ENCODE measurements at regions not wholly inside any gene's neighbourhood (a gene's known extent, or its start where the extent isn't known, plus 50 kb on each side); places are given as distances from the start of the nearest gene placed in this dataset.

DNA sequence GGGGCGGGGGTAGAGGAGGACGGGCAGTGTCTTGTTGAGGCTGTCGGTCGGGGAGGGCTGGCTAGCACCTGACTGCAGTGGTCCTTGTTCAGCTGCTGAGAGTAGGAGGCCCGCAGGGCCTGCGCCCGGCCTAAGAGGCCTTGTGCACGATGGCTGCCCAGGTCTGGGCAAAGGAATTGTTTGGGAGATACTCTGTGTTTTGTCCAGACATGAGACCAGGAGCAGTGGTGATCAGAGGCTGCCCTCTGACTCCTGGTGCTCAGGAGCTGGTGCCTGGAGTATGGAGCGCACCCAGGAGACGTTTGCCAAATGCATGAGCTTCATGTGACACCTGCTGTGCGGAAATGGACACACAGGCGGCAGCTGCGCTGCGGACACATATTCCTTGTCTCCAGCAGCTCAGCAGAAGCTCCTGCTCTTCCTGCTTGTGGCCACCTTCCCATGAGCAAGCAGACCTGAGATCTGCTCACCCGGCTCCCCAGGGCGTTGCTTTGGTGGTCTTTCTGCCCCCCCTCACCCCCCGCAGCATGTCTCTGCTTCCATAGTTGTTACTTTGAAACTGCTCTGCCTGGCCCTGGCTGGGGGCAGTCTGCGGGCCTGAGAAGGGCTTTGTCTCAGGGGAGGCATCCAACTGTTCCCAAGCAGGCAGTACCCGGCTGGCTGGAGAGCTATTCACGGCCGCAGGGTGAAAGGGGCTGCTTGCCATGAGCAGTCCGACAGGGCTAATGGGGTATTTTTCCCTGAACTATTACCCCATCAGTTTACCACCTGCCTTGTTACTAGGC is 163.9 kb downstream of the TEX29 start:
- H3K4me3 ChIP-seq, result no peak overlapping the region
- Mint-ChIP-seq H3K27ac (no peak overlapping the region), H3K4me3 (peak overlapping the region; percentile 14), H3K27me3 (ENCODE audit: insufficient read depth, low read depth) (peaks cover 5% of the 10 kb centered on the region), H3K4me1 (peaks cover 12% of the 10 kb centered on the region), H3K9me3 (peaks cover 28% of the 10 kb centered on the region), H3K36me3 (no peaks in the 10 kb centered on the region)
- no peaks in the 10 kb centered on the region for H4K20me1 ChIP-seq (ENCODE audit: low read depth)
- peaks cover 7% of the 10 kb centered on the region for H3K4me1 ChIP-seq
- H3F3A ChIP-seq (ENCODE audit: low read depth), result no peaks in the 10 kb centered on the region
- H3K27ac ChIP-seq, result no peak overlapping the region
- DNase-seq (ENCODE audit: low spot score), result peak; percentile 25
- no peaks in the 10 kb centered on the region for H3K79me2 ChIP-seq (ENCODE audit: low read depth)
- no peaks in the 10 kb centered on the region for H3K27me3 ChIP-seq
- H3K36me3 ChIP-seq, result no peaks in the 10 kb centered on the region
- TF ChIP-seq EZH2 (IDR thresholded peaks at IDR 0.05) (no peak), EZH2phosphoT487 (IDR thresholded peaks at IDR 0.05) (no peak)
- no peak overlapping the region for H3K4me2 ChIP-seq
- H2AFZ ChIP-seq (replicated peaks), result no peak overlapping the region
- no peak overlapping the region for H3K9ac ChIP-seq
- peaks cover 4% of the 10 kb centered on the region for H3K9me3 ChIP-seq (ENCODE audit: low read depth)

DNA sequence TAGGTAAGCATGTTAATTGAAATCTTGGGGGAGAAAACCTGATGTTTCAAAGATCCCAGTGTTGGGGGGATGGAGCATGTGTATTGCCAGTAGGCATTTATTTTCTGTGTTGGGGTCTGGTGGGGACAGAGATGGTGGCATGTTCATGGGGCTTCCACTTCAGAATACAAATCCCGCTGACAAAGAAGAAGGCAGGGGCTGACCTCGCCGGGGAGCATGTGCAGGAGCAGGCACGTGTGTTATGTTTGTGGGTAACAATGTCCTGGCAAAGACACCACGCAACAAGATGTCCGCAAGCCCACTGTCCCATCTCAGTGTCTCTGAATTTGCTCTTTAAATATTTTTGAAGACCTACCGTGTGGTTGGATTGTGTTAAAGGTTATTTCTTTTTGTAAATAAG is 164.5 kb downstream of the TEX29 start:
- no peak overlapping the region for H3K4me2 ChIP-seq
- TF ChIP-seq EZH2 (IDR thresholded peaks at IDR 0.05) (no peak), EZH2phosphoT487 (IDR thresholded peaks at IDR 0.05) (no peak)
- TF ChIP-seq, protein P1, sequence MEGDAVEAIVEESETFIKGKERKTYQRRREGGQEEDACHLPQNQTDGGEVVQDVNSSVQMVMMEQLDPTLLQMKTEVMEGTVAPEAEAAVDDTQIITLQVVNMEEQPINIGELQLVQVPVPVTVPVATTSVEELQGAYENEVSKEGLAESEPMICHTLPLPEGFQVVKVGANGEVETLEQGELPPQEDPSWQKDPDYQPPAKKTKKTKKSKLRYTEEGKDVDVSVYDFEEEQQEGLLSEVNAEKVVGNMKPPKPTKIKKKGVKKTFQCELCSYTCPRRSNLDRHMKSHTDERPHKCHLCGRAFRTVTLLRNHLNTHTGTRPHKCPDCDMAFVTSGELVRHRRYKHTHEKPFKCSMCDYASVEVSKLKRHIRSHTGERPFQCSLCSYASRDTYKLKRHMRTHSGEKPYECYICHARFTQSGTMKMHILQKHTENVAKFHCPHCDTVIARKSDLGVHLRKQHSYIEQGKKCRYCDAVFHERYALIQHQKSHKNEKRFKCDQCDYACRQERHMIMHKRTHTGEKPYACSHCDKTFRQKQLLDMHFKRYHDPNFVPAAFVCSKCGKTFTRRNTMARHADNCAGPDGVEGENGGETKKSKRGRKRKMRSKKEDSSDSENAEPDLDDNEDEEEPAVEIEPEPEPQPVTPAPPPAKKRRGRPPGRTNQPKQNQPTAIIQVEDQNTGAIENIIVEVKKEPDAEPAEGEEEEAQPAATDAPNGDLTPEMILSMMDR (IDR thresholded peaks at IDR 0.05), result no peak
- H3K36me3 ChIP-seq, result no peaks in the 10 kb centered on the region
- Mint-ChIP-seq H3K4me1 (peaks cover 12% of the 10 kb centered on the region), H3K27ac (peak overlapping the region; percentile 53), H3K4me3 (peak overlapping the region; percentile 14), H3K27me3 (ENCODE audit: insufficient read depth, low read depth) (peaks cover 5% of the 10 kb centered on the region), H3K36me3 (no peaks in the 10 kb centered on the region), H3K9me3 (peaks cover 28% of the 10 kb centered on the region)
- H3F3A ChIP-seq (ENCODE audit: low read depth), result no peaks in the 10 kb centered on the region
- H3K27ac ChIP-seq, result no peak overlapping the region
- H3K4me1 ChIP-seq, result peaks cover 7% of the 10 kb centered on the region
- H3K4me3 ChIP-seq, result no peak overlapping the region
- H3K9ac ChIP-seq, result no peak overlapping the region
- peaks cover 4% of the 10 kb centered on the region for H3K9me3 ChIP-seq (ENCODE audit: low read depth)
- H2AFZ ChIP-seq (replicated peaks), result no peak overlapping the region
- H3K79me2 ChIP-seq (ENCODE audit: low read depth), result no peaks in the 10 kb centered on the region
- no peaks in the 10 kb centered on the region for H4K20me1 ChIP-seq (ENCODE audit: low read depth)
- no peak for DNase-seq (ENCODE audit: low spot score)
- no peaks in the 10 kb centered on the region for H3K27me3 ChIP-seq

DNA sequence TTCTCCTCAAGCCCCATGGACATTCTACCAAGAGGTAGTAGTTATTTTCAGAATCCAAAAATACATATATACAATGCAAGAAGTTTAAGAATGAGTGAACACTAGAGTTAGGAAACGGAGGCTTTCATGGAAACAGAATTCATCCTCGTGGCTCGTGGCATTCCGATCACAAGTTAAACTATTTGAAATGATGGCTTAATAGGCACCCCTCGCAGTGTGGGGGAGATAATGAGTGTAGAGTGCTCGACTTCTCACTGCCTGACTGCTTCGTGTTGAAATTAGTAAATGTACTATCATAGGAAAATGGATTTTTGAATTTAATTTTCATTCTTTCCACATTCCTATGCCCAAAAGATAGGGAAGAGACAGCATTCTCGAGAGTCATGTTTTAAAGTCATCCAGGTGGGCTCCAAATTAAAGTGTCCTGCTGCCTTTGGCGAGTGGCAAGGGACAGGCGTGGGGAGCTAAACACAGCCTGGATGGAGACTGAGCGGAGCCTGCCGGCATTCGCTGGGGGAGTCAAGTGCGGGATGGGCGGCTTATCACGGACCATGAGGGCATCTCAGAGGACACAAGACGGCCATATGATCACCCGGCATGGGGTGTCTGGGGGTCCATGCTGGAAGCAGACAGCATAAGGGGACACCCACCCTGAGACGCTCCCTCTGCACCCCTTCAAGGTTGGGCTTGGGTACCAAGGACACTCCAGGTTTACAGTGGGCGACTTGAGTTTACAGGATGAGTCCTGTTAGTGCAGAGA is 165.2 kb downstream of the TEX29 start:
- no peaks in the 10 kb centered on the region for H3K27me3 ChIP-seq
- H3K9ac ChIP-seq, result no peak overlapping the region
- Mint-ChIP-seq H3K27me3 (ENCODE audit: insufficient read depth, low read depth) (peaks cover 5% of the 10 kb centered on the region), H3K9me3 (peaks cover 28% of the 10 kb centered on the region), H3K4me3 (no peak overlapping the region), H3K27ac (no peak overlapping the region), H3K36me3 (no peaks in the 10 kb centered on the region), H3K4me1 (peaks cover 12% of the 10 kb centered on the region)
- H3K4me2 ChIP-seq, result no peak overlapping the region
- TF ChIP-seq EZH2 (IDR thresholded peaks at IDR 0.05) (no peak), EZH2phosphoT487 (IDR thresholded peaks at IDR 0.05) (no peak)
- TF ChIP-seq, protein P1 (IDR thresholded peaks at IDR 0.05), result no peak
- no peaks in the 10 kb centered on the region for H3K79me2 ChIP-seq (ENCODE audit: low read depth)
- no peaks in the 10 kb centered on the region for H3K36me3 ChIP-seq
- peaks cover 7% of the 10 kb centered on the region for H3K4me1 ChIP-seq
- H3F3A ChIP-seq (ENCODE audit: low read depth), result no peaks in the 10 kb centered on the region
- H3K27ac ChIP-seq, result no peak overlapping the region
- H3K4me3 ChIP-seq, result no peak overlapping the region
- peaks cover 4% of the 10 kb centered on the region for H3K9me3 ChIP-seq (ENCODE audit: low read depth)
- H4K20me1 ChIP-seq (ENCODE audit: low read depth), result no peaks in the 10 kb centered on the region
- no peak overlapping the region for H2AFZ ChIP-seq (replicated peaks)
- no peak for DNase-seq (ENCODE audit: low spot score)
